Body of pancreas (tissue), 4 donors: ENCODE measurements at regions not wholly inside any gene's neighbourhood (a gene's known extent, or its start where the extent isn't known, plus 50 kb on each side); places are given as distances from the start of the nearest gene placed in this dataset.
"Not testable (repeated sequence)": the region's sequence is repeated elsewhere in the genome, so short reads cannot be mapped to it uniquely, and the experiment has no call there.

Experiments
- ATAC-seq: fragments of 150-250 bp; one replicate; pipeline ENCODE4 v1.9.1; 2016
- DNase-seq, 4 donors: peaks; one replicate each; pipeline ENCODE4 v3.0.0-alpha.2; 2019
- H3K27ac ChIP-seq, 4 donors: fragments of 200-600 bp; sonication (generic); 1 replicate in 3 of 4; 2 replicates in 1 of 4; pipeline versions ENCODE4 v1.5.1 to v1.6.1; 2016 to 2019; ENCODE audit warnings: mild to moderate bottlenecking in 1 of 4, mixed read lengths in 1 of 4, moderate library complexity in 1 of 4
- H3K27me3 ChIP-seq, 2 donors: fragments of 200-600 bp; sonication (generic); one replicate each; pipeline ENCODE4 v1.6.0; 2016; ENCODE audit warnings: mild to moderate bottlenecking in 1 of 2
- H3K36me3 ChIP-seq, 2 donors: fragments of 200-600 bp; sonication (generic); replicated peaks in 1 of 2; 2 replicates each; pipeline ENCODE4 v1.5.1; 2016; ENCODE audit warnings: low read depth in 2 of 2; ENCODE audit not compliant: insufficient read depth in 1 of 2
- H3K4me1 ChIP-seq: fragments of 200-600 bp; sonication (generic); one replicate; pipeline ENCODE4 v1.6.0; 2016
- H3K4me3 ChIP-seq, 2 donors: fragments of 200-600 bp; sonication (generic); 1 replicate in 1 of 2; 2 replicates in 1 of 2; pipeline ENCODE4 v1.5.1; 2016 to 2019
- H3K9me3 ChIP-seq, 3 donors: fragments of 200-600 bp; sonication (generic); 1 replicate in 2 of 3; 2 replicates in 1 of 3; pipeline ENCODE4 v1.5.1; 2016
- POLR2A ChIP-seq, 3 donors: fragments of 450-650 bp; IDR thresholded peaks; one replicate each; pipeline ENCODE4 v1.6.1; 2016; ENCODE audit warnings: antibody characterized with exemption in 3 of 3, mild to moderate bottlenecking in 2 of 3
- WGBS, 2 donors: methylation state at CpG; one replicate each; pipeline ENCODE4 v1.1.5; 2017; 5-methylcytosine and 5-hydroxymethylcytosine counted together
- intact Hi-C: fragments of 100-400 bp; cut with DNase I; formaldehyde crosslinking; loops from one replicate; pipeline ENCODE4 v1.15.1; 2023
- TF ChIP-seq, protein P1 (sequence below), 7 experiments: fragments of 450-650 bp in 4 of 7; fragments of 200-600 bp in 3 of 7; sonication (generic) in 3 of 7; IDR thresholded peaks; one replicate each; pipeline ENCODE4 v1.5.1; 2016 to 2019; ENCODE audit warnings: antibody characterized with exemption in 7 of 7

DNA sequence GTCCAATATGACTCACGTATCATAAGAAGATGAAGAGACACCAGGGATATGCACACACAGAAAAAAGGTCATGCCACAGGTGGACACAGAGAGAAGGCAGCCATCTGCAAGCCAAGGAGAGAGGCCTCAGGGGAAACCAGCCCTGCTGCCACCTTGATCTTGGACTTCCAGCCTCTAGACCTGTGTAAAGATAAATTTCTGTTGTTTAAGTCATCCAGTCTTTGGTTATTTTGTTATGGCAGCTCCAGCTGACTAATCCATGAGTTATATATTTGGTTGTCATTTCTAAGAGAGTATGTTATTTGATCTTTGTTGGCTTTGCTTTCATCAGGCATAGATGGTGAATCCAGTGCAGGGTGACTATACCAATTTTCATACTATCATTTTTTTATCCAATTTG is 130.2 kb upstream of the DAP start:
- WGBS, 2 donors = 86 to 93% methylated on average over 1 of the region's 1 CpG
- Histone ChIP-seq H3K4me1 (peaks cover 9% of the 10 kb centered on the region), H3K27me3 (no peaks in the 10 kb centered on the region), H3K9me3 (no peaks in the 10 kb centered on the region), H3K4me3 (no peak overlapping the region), H3K36me3 (no peaks in the 10 kb centered on the region), H3K27ac (no peak overlapping the region)
- intact Hi-C loops = no loop called here
- ATAC-seq (no peak), DNase-seq (no peak)
- TF ChIP-seq, protein P1, sequence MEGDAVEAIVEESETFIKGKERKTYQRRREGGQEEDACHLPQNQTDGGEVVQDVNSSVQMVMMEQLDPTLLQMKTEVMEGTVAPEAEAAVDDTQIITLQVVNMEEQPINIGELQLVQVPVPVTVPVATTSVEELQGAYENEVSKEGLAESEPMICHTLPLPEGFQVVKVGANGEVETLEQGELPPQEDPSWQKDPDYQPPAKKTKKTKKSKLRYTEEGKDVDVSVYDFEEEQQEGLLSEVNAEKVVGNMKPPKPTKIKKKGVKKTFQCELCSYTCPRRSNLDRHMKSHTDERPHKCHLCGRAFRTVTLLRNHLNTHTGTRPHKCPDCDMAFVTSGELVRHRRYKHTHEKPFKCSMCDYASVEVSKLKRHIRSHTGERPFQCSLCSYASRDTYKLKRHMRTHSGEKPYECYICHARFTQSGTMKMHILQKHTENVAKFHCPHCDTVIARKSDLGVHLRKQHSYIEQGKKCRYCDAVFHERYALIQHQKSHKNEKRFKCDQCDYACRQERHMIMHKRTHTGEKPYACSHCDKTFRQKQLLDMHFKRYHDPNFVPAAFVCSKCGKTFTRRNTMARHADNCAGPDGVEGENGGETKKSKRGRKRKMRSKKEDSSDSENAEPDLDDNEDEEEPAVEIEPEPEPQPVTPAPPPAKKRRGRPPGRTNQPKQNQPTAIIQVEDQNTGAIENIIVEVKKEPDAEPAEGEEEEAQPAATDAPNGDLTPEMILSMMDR (IDR thresholded peaks at IDR 0.05) = no peak
- TF ChIP-seq POLR2A (IDR thresholded peaks at IDR 0.05) = no peak

DNA sequence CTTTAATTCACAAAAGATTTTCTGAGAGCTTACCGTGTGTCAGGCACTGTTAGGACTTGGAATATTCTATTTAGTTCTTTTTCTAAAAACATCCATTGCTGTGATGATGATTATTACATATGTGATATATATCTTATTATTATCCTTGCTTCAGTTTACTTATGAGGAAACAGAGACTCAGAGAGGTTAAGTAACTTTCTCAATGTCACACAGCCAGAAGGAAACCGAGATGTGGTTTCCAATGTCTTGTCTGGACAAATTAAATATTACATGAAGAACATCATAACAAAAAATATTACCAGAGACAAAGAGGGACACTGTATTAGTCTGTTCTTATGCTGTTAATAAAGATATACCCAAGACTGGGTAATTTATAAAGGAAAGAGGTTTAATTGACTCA is 125.5 kb upstream of the DAP start:
- no peak overlapping the region for H3K4me3 ChIP-seq
- no peak overlapping the region for H3K27ac ChIP-seq
- no peak for DNase-seq
- no peak for ATAC-seq
- intact Hi-C loops = no loop called here
- no peaks in the 10 kb centered on the region for H3K27me3 ChIP-seq
- H3K9me3 ChIP-seq = no peaks in the 10 kb centered on the region
- H3K36me3 ChIP-seq = no peaks in the 10 kb centered on the region
- 95 to 97% methylated on average over 2 of the region's 2 CpGs for WGBS, 2 donors
- no peaks in the 10 kb centered on the region for H3K4me1 ChIP-seq
- TF ChIP-seq POLR2A (IDR thresholded peaks at IDR 0.05) = no peak
- TF ChIP-seq, protein P1 (IDR thresholded peaks at IDR 0.05) = no peak

DNA sequence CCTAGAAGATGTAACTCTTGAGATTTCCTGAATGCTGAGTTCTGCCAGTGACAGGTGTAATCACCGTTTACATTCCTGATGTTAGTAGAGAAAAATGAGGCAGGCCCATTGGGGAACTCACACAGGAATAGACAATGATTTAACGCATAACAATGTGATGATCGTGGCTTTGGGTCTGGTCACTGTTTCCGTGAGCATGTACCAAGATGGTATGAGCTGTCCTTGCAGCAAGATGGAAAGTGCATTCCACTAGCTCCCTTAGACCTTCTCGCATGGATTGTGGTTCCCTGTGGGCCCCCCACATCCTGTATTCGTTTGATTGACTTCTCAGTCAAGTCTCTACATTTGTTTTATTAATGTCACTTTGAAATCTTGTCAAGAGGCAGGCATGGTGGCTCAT is 124.0 kb upstream of the DAP start:
- DNase-seq (no peak), ATAC-seq (no peak)
- intact Hi-C loops = no loop called here
- WGBS, 2 donors = 72 to 75% methylated on average over 6 of the region's 6 CpGs
- no peak for TF ChIP-seq POLR2A (IDR thresholded peaks at IDR 0.05)
- TF ChIP-seq, protein P1 (IDR thresholded peaks at IDR 0.05) = no peak
- no peaks in the 10 kb centered on the region for H3K27me3 ChIP-seq
- H3K27ac ChIP-seq = no peak overlapping the region
- no peaks in the 10 kb centered on the region for H3K4me1 ChIP-seq
- no peaks in the 10 kb centered on the region for H3K9me3 ChIP-seq
- no peak overlapping the region for H3K4me3 ChIP-seq
- no peaks in the 10 kb centered on the region for H3K36me3 ChIP-seq

DNA sequence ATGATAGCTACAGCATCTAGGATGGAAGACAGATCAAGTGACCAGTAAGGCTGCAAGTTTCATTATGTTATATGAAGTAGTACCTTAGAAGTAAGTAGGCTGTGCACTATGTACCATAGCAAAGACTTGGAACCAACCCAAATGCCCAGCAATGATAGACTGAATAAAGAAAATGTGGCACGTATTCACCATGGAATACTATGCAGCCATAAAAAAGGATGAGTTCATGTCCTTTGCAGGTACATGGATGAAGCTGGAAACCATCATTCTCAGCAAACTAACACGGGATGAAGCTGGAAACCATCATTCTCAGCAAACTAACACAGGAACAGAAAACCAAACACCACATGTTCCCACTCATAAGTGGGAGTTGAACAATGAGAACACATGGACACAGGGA is 122.9 kb upstream of the DAP start:
- H3K36me3 ChIP-seq, ATAC-seq, DNase-seq, H3K4me3 ChIP-seq, intact Hi-C loops, H3K9me3 ChIP-seq, H3K27ac ChIP-seq, H3K27me3 ChIP-seq, H3K4me1 ChIP-seq: not testable (repeated sequence)
- WGBS, 2 donors = 71 to 83% methylated on average over 2 of the region's 2 CpGs

DNA sequence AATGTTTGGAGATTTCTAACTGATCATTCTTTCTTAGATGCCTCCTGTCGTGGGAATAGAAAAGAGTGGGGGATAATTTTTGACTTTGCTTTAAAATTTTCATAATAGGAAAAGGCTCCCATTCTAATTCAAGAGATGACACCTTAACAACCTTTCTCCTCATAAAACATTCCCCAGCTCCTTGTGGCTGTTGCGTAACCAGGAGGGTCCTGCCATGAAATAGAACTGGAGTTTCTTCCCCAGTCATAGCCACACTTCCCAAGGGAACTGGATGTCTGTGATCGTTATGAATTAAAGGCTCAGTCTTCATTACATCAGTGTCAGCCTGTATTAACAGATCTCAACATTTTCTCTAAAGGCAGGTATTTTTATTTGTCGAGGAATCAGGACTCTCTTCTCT is 119.9 kb upstream of the DAP start:
- H3K36me3 ChIP-seq = no peaks in the 10 kb centered on the region
- intact Hi-C loops = no loop called here
- no peak for DNase-seq
- no peak overlapping the region for H3K27ac ChIP-seq
- H3K4me1 ChIP-seq = no peaks in the 10 kb centered on the region
- H3K4me3 ChIP-seq = no peak overlapping the region
- no peaks in the 10 kb centered on the region for H3K9me3 ChIP-seq
- no peaks in the 10 kb centered on the region for H3K27me3 ChIP-seq
- ATAC-seq = no peak
- 68 to 72% methylated on average over 4 of the region's 4 CpGs for WGBS, 2 donors
- no peak for TF ChIP-seq POLR2A (IDR thresholded peaks at IDR 0.05)
- TF ChIP-seq, protein P1 (IDR thresholded peaks at IDR 0.05) = no peak

DNA sequence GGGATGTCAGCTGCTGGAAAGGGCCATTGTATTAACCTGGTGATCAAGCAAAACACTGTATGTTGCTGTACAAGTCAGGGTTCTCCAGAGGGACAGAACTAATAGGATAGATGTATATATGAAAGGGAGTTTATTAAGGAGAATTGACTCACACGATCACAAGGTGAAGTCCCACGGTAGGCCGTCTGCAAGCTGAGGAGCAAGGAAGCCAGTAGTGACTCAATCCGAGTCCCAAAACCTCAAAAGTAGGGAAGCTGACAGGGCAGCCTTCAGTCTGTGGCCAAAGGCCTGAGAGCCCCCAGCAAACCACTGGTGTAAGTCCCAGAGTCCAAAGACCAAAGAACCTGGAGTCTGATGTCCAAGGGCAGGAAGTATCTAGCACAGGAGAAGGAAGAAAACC is 116.0 kb upstream of the DAP start:
- H3K27me3 ChIP-seq, intact Hi-C loops, H3K36me3 ChIP-seq, H3K4me3 ChIP-seq, H3K9me3 ChIP-seq, H3K4me1 ChIP-seq, H3K27ac ChIP-seq, ATAC-seq, DNase-seq: not testable (repeated sequence)
- WGBS, 2 donors = 71 to 74% methylated on average over 4 of the region's 4 CpGs
